ENCODE measurements at regions not wholly inside any gene's neighbourhood (a gene's known extent, or its start where the extent isn't known, plus 50 kb on each side); places are given as distances from the start of the nearest gene placed in this dataset.

GRCh38 chr10:111515264-111515663 lies 438.4 kb downstream of the ADRA2A start:
- intact Hi-C loops (cut with DNase I), result no loop called here
- 84 to 91% (median 85%) methylated on average over 4 of the region's 4 CpGs for WGBS, 3 donors
- no peaks in the 10 kb centered on the region for H3K36me3 ChIP-seq
- H3K27ac ChIP-seq, result no peak overlapping the region
- no peaks in the 10 kb centered on the region for H3K27me3 ChIP-seq
- TF ChIP-seq CTCF (IDR thresholded peaks at IDR 0.05) (no peak), POLR2A (IDR thresholded peaks at IDR 0.05) (no peak), EP300 (IDR thresholded peaks at IDR 0.05) (no peak)
- no peak for DNase-seq
- H3K9me3 ChIP-seq, result no peaks in the 10 kb centered on the region
- no peaks in the 10 kb centered on the region for H3K4me1 ChIP-seq (ENCODE audit: insufficient read depth)
- H3K4me3 ChIP-seq, result no peak overlapping the region

DNA sequence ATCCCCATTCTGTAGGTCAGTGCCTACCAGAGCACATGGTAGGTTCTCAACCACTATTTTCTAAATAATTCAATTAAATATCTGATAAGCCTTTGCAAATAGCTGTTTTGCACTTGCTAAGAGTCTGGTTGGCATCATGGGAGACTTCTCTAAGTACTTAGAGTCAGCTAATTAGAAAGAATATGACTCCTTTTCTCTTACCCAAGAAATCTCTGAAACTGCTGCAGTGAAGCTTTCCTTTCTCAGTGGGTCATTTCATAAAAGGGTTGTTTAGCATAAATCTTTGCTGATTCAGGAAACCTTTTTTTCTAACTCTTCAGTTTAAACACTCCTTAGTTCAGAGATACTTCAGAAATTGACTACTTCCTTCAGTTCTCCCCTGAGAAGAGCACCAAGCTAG lies 438.9 kb downstream of the ADRA2A start:
- H3K36me3 ChIP-seq, result no peaks in the 10 kb centered on the region

GRCh38 chr10:111516144-111516543 lies 439.3 kb downstream of the ADRA2A start:
- H3K27ac ChIP-seq, result no peak overlapping the region
- DNase-seq, result no peak
- H3K4me1 ChIP-seq (ENCODE audit: insufficient read depth), result no peaks in the 10 kb centered on the region
- TF ChIP-seq POLR2A (IDR thresholded peaks at IDR 0.05) (no peak), CTCF (IDR thresholded peaks at IDR 0.05) (no peak)
- H3K27me3 ChIP-seq, result no peaks in the 10 kb centered on the region
- H3K4me3 ChIP-seq, result no peak overlapping the region
- H3K9me3 ChIP-seq, result no peaks in the 10 kb centered on the region
- intact Hi-C loops (cut with DNase I), result no loop called here
- H3K36me3 ChIP-seq, result no peaks in the 10 kb centered on the region

More for the DNA sequence above, 438.9 kb downstream of the ADRA2A start:
- H3K4me1 ChIP-seq (ENCODE audit: insufficient read depth), result no peaks in the 10 kb centered on the region
- no peak overlapping the region for H3K27ac ChIP-seq
- TF ChIP-seq CTCF (IDR thresholded peaks at IDR 0.05) (no peak), POLR2A (IDR thresholded peaks at IDR 0.05) (no peak), EP300 (IDR thresholded peaks at IDR 0.05) (no peak)
- no peak for DNase-seq
- intact Hi-C loops (cut with DNase I), result no loop called here
- no peak overlapping the region for H3K4me3 ChIP-seq
- no peaks in the 10 kb centered on the region for H3K9me3 ChIP-seq
- no peaks in the 10 kb centered on the region for H3K27me3 ChIP-seq

DNA sequence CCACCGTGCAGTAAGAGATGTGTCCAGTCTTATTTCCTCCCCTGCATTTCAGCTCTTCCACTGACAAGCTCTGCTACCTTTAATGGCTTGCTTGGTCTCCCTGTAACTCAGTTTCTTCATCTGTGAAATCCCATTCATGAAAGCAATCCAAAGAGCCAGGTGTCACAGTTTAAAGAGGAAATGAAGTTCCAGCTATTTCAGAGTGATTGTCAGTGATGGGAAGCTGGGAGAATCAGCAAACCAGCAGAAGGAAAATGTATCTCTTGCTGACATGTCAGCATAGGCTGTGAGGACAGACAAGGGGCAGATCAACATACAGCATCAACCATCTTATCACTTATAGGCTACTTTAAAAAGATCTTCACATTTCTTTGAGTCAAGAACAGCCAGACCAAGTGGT lies 445.3 kb downstream of the ADRA2A start:
- no peaks in the 10 kb centered on the region for H3K4me1 ChIP-seq (ENCODE audit: insufficient read depth)
- H3K36me3 ChIP-seq, result no peaks in the 10 kb centered on the region
- intact Hi-C loops (cut with DNase I), result no loop called here
- TF ChIP-seq POLR2A (IDR thresholded peaks at IDR 0.05) (no peak), CTCF (IDR thresholded peaks at IDR 0.05) (no peak), EP300 (IDR thresholded peaks at IDR 0.05) (no peak)
- 61 to 67% (median 64%) methylated on average over 1 of the region's 1 CpG for WGBS, 3 donors
- H3K27me3 ChIP-seq, result no peaks in the 10 kb centered on the region
- no peak overlapping the region for H3K4me3 ChIP-seq
- no peak for DNase-seq
- no peaks in the 10 kb centered on the region for H3K9me3 ChIP-seq
- no peak overlapping the region for H3K27ac ChIP-seq

DNA sequence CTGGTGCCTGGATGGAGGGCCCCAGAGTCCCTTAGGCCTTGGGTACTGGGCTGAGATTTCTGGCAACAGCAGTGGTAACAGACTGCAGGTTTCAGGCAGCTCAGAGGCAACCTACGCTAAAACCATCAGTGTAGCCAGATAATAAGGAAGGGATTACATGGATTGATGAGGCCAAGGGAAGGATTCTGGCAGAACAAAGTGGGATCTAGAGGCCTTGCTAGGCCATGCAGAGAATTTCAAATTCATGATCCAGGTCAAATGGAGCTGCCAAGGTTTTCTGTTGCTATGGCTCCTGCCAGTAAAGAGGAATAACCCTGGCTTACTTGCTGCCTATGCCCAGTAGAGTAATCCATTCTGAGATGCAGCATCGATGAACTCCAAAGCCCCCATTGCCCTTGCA lies 445.7 kb downstream of the ADRA2A start:
- TF ChIP-seq EP300 (IDR thresholded peaks at IDR 0.05), result no peak
- no peak for TF ChIP-seq CTCF (IDR thresholded peaks at IDR 0.05)
- TF ChIP-seq POLR2A (IDR thresholded peaks at IDR 0.05), result no peak
- no peaks in the 10 kb centered on the region for H3K27me3 ChIP-seq
- no peak overlapping the region for H3K4me3 ChIP-seq
- no peaks in the 10 kb centered on the region for H3K36me3 ChIP-seq
- no peaks in the 10 kb centered on the region for H3K9me3 ChIP-seq
- no peak overlapping the region for H3K27ac ChIP-seq
- 85 to 92% (median 90%) methylated on average over 2 of the region's 2 CpGs for WGBS, 3 donors
- DNase-seq, result no peak
- H3K4me1 ChIP-seq (ENCODE audit: insufficient read depth), result no peaks in the 10 kb centered on the region
- intact Hi-C loops (cut with DNase I), result no loop called here
